IMR-90 (cell line): ENCODE measurements at regions not wholly inside any gene's neighbourhood (a gene's known extent, or its start where the extent isn't known, plus 50 kb on each side); places are given as distances from the start of the nearest gene placed in this dataset.

Source experiments
- ATAC-seq: fragments of 200-7000 bp; cut with Tn5 transposase; 2 replicates; pipeline ENCODE4 v1.9.1; 2020; ENCODE audit warnings: low read depth, mild to moderate bottlenecking, moderate library complexity
- BruUV-seq: library from RNA; stranded (reverse); fragments of 400-500 nt; replicated peaks from 2 replicates; lab custom pipeline; 2021; lab: Mats Ljungman, UMichigan
- CTCF ChIA-PET: fragments of 300-600 bp; formaldehyde crosslinking; extraction: SDS; loops from one replicate; lab custom pipeline; 2021; ENCODE audit warnings: antibody characterized with exemption; lab: Yijun Ruan, JAX
- POLR2A ChIA-PET: fragments of 300-600 bp; sonication (Branson Sonifier 250); formaldehyde crosslinking; loops from one replicate; lab custom pipeline; 2022; ENCODE audit warnings: antibody characterized with exemption; ENCODE audit not compliant: unreplicated experiment; lab: Charles Lee
- DNase-seq: peaks from one replicate; pipeline ENCODE4 v3.0.0; 2013
- H2AFZ ChIP-seq: replicated peaks from 2 replicates; pipeline ENCODE3; 2013; ENCODE audit warnings: low read length, mild to moderate bottlenecking; ENCODE audit not compliant: poor library complexity
- H2AK5ac ChIP-seq: 2 replicates; pipeline ENCODE4 v1.6.1; 2013; ENCODE audit warnings: low read depth, low read length, inconsistent platforms
- H2AK9ac ChIP-seq: replicated peaks from 2 replicates; pipeline ENCODE3; 2013; ENCODE audit warnings: mild to moderate bottlenecking, low read depth, low read length, moderate library complexity; ENCODE audit not compliant: poor library complexity
- H2BK120ac ChIP-seq: 2 replicates; pipeline ENCODE4 v1.6.1; 2013; ENCODE audit warnings: low read depth, low read length, inconsistent platforms
- H2BK15ac ChIP-seq: 3 replicates; pipeline ENCODE4 v1.6.1; 2013; ENCODE audit warnings: low read depth, low read length, inconsistent platforms
- H2BK20ac ChIP-seq: 2 replicates; pipeline ENCODE4 v1.6.1; 2013; ENCODE audit warnings: low read depth, mild to moderate bottlenecking, inconsistent platforms, low read length, moderate library complexity
- H2BK5ac ChIP-seq: 2 replicates; pipeline ENCODE4 v1.6.1; 2013; ENCODE audit warnings: mild to moderate bottlenecking, low read depth, low read length, inconsistent platforms; ENCODE audit not compliant: poor library complexity, severe bottlenecking
- H3K14ac ChIP-seq: replicated peaks from 2 replicates; pipeline ENCODE4 v1.6.1; 2013; ENCODE audit warnings: low read depth, low read length, inconsistent platforms
- H3K18ac ChIP-seq: 2 replicates; pipeline ENCODE4 v1.6.1; 2013; ENCODE audit warnings: low read depth, low read length, control low read depth
- H3K23ac ChIP-seq: 2 replicates; pipeline ENCODE4 v1.6.1; 2013; ENCODE audit warnings: low read depth, low read length, inconsistent platforms
- H3K27ac ChIP-seq: 2 replicates; pipeline ENCODE4 v1.5.1; 2013; ENCODE audit warnings: mild to moderate bottlenecking, control low read depth, low read length; ENCODE audit not compliant: insufficient read depth
- H3K27me3 ChIP-seq: 2 replicates; pipeline ENCODE4 v1.6.1; 2013; ENCODE audit warnings: low read length; ENCODE audit not compliant: control insufficient read depth, insufficient read depth
- H3K36me3 ChIP-seq: 2 replicates; pipeline ENCODE4 v1.6.1; 2013; ENCODE audit warnings: low read length, mixed read lengths; ENCODE audit not compliant: control insufficient read depth, insufficient read depth
- H3K4ac ChIP-seq: 2 replicates; pipeline ENCODE4 v1.6.1; 2013; ENCODE audit warnings: low read depth, low read length, inconsistent platforms
- H3K4me1 ChIP-seq: 2 replicates; pipeline ENCODE4 v1.6.1; 2013; ENCODE audit warnings: low read length, mixed read lengths; ENCODE audit not compliant: control insufficient read depth, insufficient read depth
- H3K4me2 ChIP-seq: 2 replicates; pipeline ENCODE4 v1.6.1; 2013; ENCODE audit warnings: low read depth, mild to moderate bottlenecking, control low read depth, low read length, moderate library complexity
- H3K4me3 ChIP-seq: 2 replicates; pipeline ENCODE4 v1.5.1; 2013; ENCODE audit warnings: low read depth, mild to moderate bottlenecking, control low read depth, low read length, moderate library complexity; ENCODE audit not compliant: insufficient read depth
- H3K56ac ChIP-seq: 2 replicates; pipeline ENCODE4 v1.6.1; 2013; ENCODE audit warnings: low read length, inconsistent platforms; ENCODE audit not compliant: insufficient read depth; ENCODE audit errors: extremely low read depth
- H3K79me1 ChIP-seq, 2 experiments: 2 replicates each; pipeline ENCODE4 v1.6.1; 2013; ENCODE audit warnings: low read length in 2 of 2, inconsistent platforms in 1 of 2, low read depth in 1 of 2
- H3K9ac ChIP-seq: 2 replicates; pipeline ENCODE4 v1.6.1; 2013; ENCODE audit warnings: low read depth, low read length, control low read depth
- H3K9me1 ChIP-seq: 2 replicates; pipeline ENCODE4 v1.6.1; 2013; ENCODE audit warnings: low read length, inconsistent platforms; ENCODE audit not compliant: insufficient read depth
- H3K9me3 ChIP-seq: 2 replicates; pipeline ENCODE4 v1.6.1; 2013; ENCODE audit warnings: low read length; ENCODE audit not compliant: control insufficient read depth, insufficient read depth
- H4K20me1 ChIP-seq: 2 replicates; pipeline ENCODE4 v1.6.1; 2013; ENCODE audit warnings: low read length, inconsistent platforms; ENCODE audit not compliant: insufficient read depth
- H4K5ac ChIP-seq: 2 replicates; pipeline ENCODE4 v1.6.1; 2013; ENCODE audit warnings: mild to moderate bottlenecking, low read depth, low read length, control low read depth
- H4K8ac ChIP-seq, 2 experiments: 2 replicates each; pipeline ENCODE4 v1.6.1; 2013; ENCODE audit warnings: low read depth in 2 of 2, low read length in 2 of 2, control low read depth in 1 of 2, inconsistent platforms in 1 of 2
- H4K91ac ChIP-seq: 2 replicates; pipeline ENCODE4 v1.6.1; 2013; ENCODE audit warnings: low read depth, low read length, inconsistent platforms; ENCODE audit not compliant: insufficient read depth
- CEBPB ChIP-seq: IDR thresholded peaks from 2 replicates; pipeline ENCODE4 v1.6.1; 2012; ENCODE audit warnings: low read depth, low read length, improper control_type of control experiment
- CTCF ChIP-seq: conservative IDR thresholded peaks from 2 replicates; pipeline ENCODE4 v1.5.1; 2012; ENCODE audit warnings: mild to moderate bottlenecking, low read depth, low read length, improper control_type of control experiment
- ELK1 ChIP-seq: fragments of 150-350 bp; IDR thresholded peaks from 2 replicates; pipeline ENCODE4 v1.6.1; 2016; ENCODE audit warnings: low read depth, mild to moderate bottlenecking, low read length, moderate library complexity, borderline replicate concordance
- MAFK ChIP-seq: IDR thresholded peaks from 2 replicates; pipeline ENCODE4 v1.6.1; 2012; ENCODE audit warnings: low read depth, low read length, improper control_type of control experiment
- MAZ ChIP-seq: IDR thresholded peaks from 2 replicates; pipeline ENCODE4 v1.6.1; 2012; ENCODE audit warnings: low read depth, mild to moderate bottlenecking, low read length, improper control_type of control experiment, moderate library complexity, borderline replicate concordance
- POLR2A ChIP-seq: IDR thresholded peaks from 2 replicates; pipeline ENCODE4 v1.6.1; 2012; ENCODE audit warnings: mild to moderate bottlenecking, low read depth, low read length
- SMC3 ChIP-seq: fragments of 150-350 bp; IDR thresholded peaks from 2 replicates; pipeline ENCODE4 v1.6.1; 2016; ENCODE audit warnings: low read depth, mild to moderate bottlenecking, antibody characterized with exemption, low read length, moderate library complexity
- WGBS, 2 experiments: methylation state at CpG; one replicate each; pipeline versions ENCODE4 v1.1.5 to v1.1.7; 2013; ENCODE audit warnings: missing lambda C conversion rate in 2 of 2; ENCODE audit not compliant: insufficient read length in 1 of 2; ENCODE audit errors: extremely low coverage in 2 of 2; 5-methylcytosine and 5-hydroxymethylcytosine counted together
- dilution Hi-C: fragments of 300-500 bp; cut with HindIII; formaldehyde crosslinking; loops from one replicate; pipeline ENCODE4 v1.14.3; 2018; ENCODE audit warnings: low sequenced_read_pairs; ENCODE audit not compliant: unreplicated experiment
- in situ Hi-C: fragments of 300-500 bp; cut with MboI; formaldehyde crosslinking; loops from 3 replicates; pipeline ENCODE4 v1.14.3; 2019; ENCODE audit warnings: low sequenced_read_pairs, inconsistent platforms, mixed read lengths
- intact Hi-C: fragments of 100-400 bp; cut with micrococcal nuclease; formaldehyde crosslinking; loops from 2 replicates; pipeline ENCODE4 v1.10.0; 2022

- no peaks in the 10 kb centered on the region for H4K20me1 ChIP-seq
- no peaks in the 10 kb centered on the region for H3K79me1 ChIP-seq
- H2BK5ac ChIP-seq, result no peak overlapping the region
- in situ Hi-C loops, result no loop called here
- H3K9me1 ChIP-seq, result no peaks in the 10 kb centered on the region
- ATAC-seq (no peak), DNase-seq (no peak)
- H3K4me1 ChIP-seq, result no peaks in the 10 kb centered on the region
- H2BK20ac ChIP-seq, result no peak overlapping the region
- no peak overlapping the region for H3K4me2 ChIP-seq
- H3K9me3 ChIP-seq, result no peaks in the 10 kb centered on the region
- H2BK120ac ChIP-seq, result no peak overlapping the region
- dilution Hi-C loops, result no loop called here
- H3K36me3 ChIP-seq, result no peaks in the 10 kb centered on the region
- H3K4me3 ChIP-seq, result no peak overlapping the region
- no peak overlapping the region for H2AK5ac ChIP-seq
- H2AFZ ChIP-seq, result no peak overlapping the region
- H4K5ac ChIP-seq, result no peak overlapping the region
- H2BK15ac ChIP-seq, result no peak overlapping the region
- H3K27ac ChIP-seq, result no peak overlapping the region
- no peak overlapping the region for H3K23ac ChIP-seq
- no peak overlapping the region for H2AK9ac ChIP-seq
- H3K9ac ChIP-seq, result no peak overlapping the region
- H3K4ac ChIP-seq, result no peak overlapping the region
- intact Hi-C loops, result no loop called here
- TF ChIP-seq MAFK (no peak), ELK1 (no peak), POLR2A (no peak), CEBPB (no peak), SMC3 (no peak), CTCF (no peak), MAZ (no peak)
- no peaks in the 10 kb centered on the region; the same call in 1 of the 2 replicates for H3K27me3 ChIP-seq
- H3K14ac ChIP-seq, result no peak overlapping the region
- H4K91ac ChIP-seq, result no peak overlapping the region
- H3K56ac ChIP-seq, result no peak overlapping the region
- BruUV-seq, result no TSS peak
- CTCF ChIA-PET, result interaction anchor here (0.6 to 1.7 kb wide), 2 partner anchors 11 to 141 kb away, joined by 3 to 9 read pairs; no protein-coding TSS in a partner anchor
- WGBS, 2 experiments, result 100% methylated on average over 2 of the region's 4 CpGs; no CpG with 5 or more reads in 1 of the 2 experiments
- H4K8ac ChIP-seq, result no peak overlapping the region
- POLR2A ChIA-PET, result interaction anchor here (0.6 kb wide), 1 partner anchor 15 kb away, joined by 3 read pairs; no protein-coding TSS in a partner anchor
- no peak overlapping the region for H3K18ac ChIP-seq
Observed at GRCh38 chr6:87806635-87807034, 104.6 kb upstream of the AKIRIN2 start.
